Fibroblast of gingiva (primary cell): ENCODE measurements at regions not wholly inside any gene's neighbourhood (a gene's known extent, or its start where the extent isn't known, plus 50 kb on each side); places are given as distances from the start of the nearest gene placed in this dataset.

Source experiments
- DNase-seq: peaks from one replicate; pipeline ENCODE4 v3.0.0-alpha.2; 2011; ENCODE audit warnings: low read depth

- DNase-seq = peak; percentile 23
Measured at GRCh38 chr11:122523846-122524805, 131.4 kb upstream of the UBASH3B start.

- DNase-seq = no peak
Measured at GRCh38 chr11:122521626-122522025, 133.9 kb upstream of the UBASH3B start.

- DNase-seq = peak; percentile 28
Measured at GRCh38 chr11:122517403-122518379, 137.8 kb upstream of the UBASH3B start.

- DNase-seq = no peak
Measured at GRCh38 chr11:122516686-122517085, 138.8 kb upstream of the UBASH3B start.

GRCh38 chr11:122513997-122514396 is 141.5 kb upstream of the UBASH3B start:
- no peak for DNase-seq

GRCh38 chr11:122513328-122513727 is 142.2 kb upstream of the UBASH3B start:
- DNase-seq = no peak

GRCh38 chr11:122512688-122513087 is 142.8 kb upstream of the UBASH3B start:
- DNase-seq = no peak

GRCh38 chr11:122509899-122510298 is 145.6 kb upstream of the UBASH3B start:
- DNase-seq = no peak

GRCh38 chr11:122509091-122509490 is 146.4 kb upstream of the UBASH3B start:
- DNase-seq = no peak

GRCh38 chr11:122505304-122506006 is 150.1 kb upstream of the UBASH3B start:
- DNase-seq = peak; percentile 98

GRCh38 chr11:122494221-122494620 is 161.3 kb upstream of the UBASH3B start:
- peak; percentile 89 for DNase-seq

GRCh38 chr11:122491509-122491908 is 164.0 kb upstream of the UBASH3B start:
- peak; percentile 53 for DNase-seq

GRCh38 chr11:122488892-122489706 is 166.4 kb upstream of the UBASH3B start:
- DNase-seq = no peak

- DNase-seq = no peak
Measured at GRCh38 chr11:122487669-122488068, 167.9 kb upstream of the UBASH3B start.

GRCh38 chr11:122486793-122487495 is 168.6 kb upstream of the UBASH3B start:
- no peak for DNase-seq

- peak; percentile 45 for DNase-seq
Measured at GRCh38 chr11:122478986-122479385, 176.5 kb upstream of the UBASH3B start.

- no peak for DNase-seq
Measured at GRCh38 chr11:122468965-122469364, 186.6 kb upstream of the UBASH3B start.

- no peak for DNase-seq
Measured at GRCh38 chr11:122463530-122463929, 192.0 kb upstream of the UBASH3B start.

GRCh38 chr11:122459064-122459463 is 196.5 kb upstream of the UBASH3B start:
- no peak for DNase-seq

- DNase-seq = no peak
Measured at GRCh38 chr11:122453586-122453985, 201.9 kb upstream of the UBASH3B start.
